Prostate gland (tissue), 2 donors: ENCODE measurements at regions not wholly inside any gene's neighbourhood (a gene's known extent, or its start where the extent isn't known, plus 50 kb on each side); places are given as distances from the start of the nearest gene placed in this dataset.

Source experiments
- POLR2A ChIP-seq: fragments of 450-650 bp; IDR thresholded peaks from one replicate; pipeline ENCODE4 v1.6.1; 2016; ENCODE audit warnings: antibody characterized with exemption, mild to moderate bottlenecking
- TF ChIP-seq, protein P1 (sequence below), 4 experiments: fragments of 200-600 bp in 2 of 4; fragments of 450-650 bp in 2 of 4; sonication (generic) in 2 of 4; IDR thresholded peaks; 1 replicate in 3 of 4; 2 replicates in 1 of 4; pipeline ENCODE4 v1.5.1; 2016 to 2019; ENCODE audit warnings: antibody characterized with exemption in 4 of 4, mild to moderate bottlenecking in 2 of 4, moderate library complexity in 2 of 4

DNA sequence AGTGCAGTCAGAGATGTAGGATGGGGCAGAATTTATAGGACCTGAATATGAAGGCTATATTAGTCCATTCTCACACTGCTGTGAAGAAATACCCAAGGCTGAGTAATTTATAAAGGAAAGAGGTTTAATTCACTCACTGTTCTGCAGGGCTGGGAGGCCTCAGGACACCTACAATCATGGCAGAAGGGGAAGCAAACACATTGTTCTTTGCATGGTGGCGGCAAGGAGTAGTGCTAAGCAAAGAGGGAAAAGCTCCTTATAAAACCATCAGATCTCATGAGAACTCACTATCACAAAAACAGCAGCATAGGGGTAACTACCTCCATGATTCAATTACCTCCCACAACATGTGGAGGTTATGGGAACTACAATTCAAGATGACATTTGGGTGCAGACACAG is 76.8 kb upstream of the MSTN start:
- TF ChIP-seq, protein P1, sequence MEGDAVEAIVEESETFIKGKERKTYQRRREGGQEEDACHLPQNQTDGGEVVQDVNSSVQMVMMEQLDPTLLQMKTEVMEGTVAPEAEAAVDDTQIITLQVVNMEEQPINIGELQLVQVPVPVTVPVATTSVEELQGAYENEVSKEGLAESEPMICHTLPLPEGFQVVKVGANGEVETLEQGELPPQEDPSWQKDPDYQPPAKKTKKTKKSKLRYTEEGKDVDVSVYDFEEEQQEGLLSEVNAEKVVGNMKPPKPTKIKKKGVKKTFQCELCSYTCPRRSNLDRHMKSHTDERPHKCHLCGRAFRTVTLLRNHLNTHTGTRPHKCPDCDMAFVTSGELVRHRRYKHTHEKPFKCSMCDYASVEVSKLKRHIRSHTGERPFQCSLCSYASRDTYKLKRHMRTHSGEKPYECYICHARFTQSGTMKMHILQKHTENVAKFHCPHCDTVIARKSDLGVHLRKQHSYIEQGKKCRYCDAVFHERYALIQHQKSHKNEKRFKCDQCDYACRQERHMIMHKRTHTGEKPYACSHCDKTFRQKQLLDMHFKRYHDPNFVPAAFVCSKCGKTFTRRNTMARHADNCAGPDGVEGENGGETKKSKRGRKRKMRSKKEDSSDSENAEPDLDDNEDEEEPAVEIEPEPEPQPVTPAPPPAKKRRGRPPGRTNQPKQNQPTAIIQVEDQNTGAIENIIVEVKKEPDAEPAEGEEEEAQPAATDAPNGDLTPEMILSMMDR (IDR thresholded peaks at IDR 0.05) = no peak
- no peak for TF ChIP-seq POLR2A
